ENCODE measurements at regions not wholly inside any gene's neighbourhood (a gene's known extent, or its start where the extent isn't known, plus 50 kb on each side); places are given as distances from the start of the nearest gene placed in this dataset.

- TF ChIP-seq, protein P1, sequence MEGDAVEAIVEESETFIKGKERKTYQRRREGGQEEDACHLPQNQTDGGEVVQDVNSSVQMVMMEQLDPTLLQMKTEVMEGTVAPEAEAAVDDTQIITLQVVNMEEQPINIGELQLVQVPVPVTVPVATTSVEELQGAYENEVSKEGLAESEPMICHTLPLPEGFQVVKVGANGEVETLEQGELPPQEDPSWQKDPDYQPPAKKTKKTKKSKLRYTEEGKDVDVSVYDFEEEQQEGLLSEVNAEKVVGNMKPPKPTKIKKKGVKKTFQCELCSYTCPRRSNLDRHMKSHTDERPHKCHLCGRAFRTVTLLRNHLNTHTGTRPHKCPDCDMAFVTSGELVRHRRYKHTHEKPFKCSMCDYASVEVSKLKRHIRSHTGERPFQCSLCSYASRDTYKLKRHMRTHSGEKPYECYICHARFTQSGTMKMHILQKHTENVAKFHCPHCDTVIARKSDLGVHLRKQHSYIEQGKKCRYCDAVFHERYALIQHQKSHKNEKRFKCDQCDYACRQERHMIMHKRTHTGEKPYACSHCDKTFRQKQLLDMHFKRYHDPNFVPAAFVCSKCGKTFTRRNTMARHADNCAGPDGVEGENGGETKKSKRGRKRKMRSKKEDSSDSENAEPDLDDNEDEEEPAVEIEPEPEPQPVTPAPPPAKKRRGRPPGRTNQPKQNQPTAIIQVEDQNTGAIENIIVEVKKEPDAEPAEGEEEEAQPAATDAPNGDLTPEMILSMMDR (IDR thresholded peaks at IDR 0.05; ENCODE audit: low read depth, low read length, missing input control): no peak
- no peak for TF ChIP-seq SP1 (IDR thresholded peaks at IDR 0.05)
- no peak for TF ChIP-seq FOXA1 (IDR thresholded peaks at IDR 0.05)
- TF ChIP-seq YY1 (IDR thresholded peaks at IDR 0.05): no peak
- no peak for TF ChIP-seq RAD21 (IDR thresholded peaks at IDR 0.05)
- TF ChIP-seq, protein P2, sequence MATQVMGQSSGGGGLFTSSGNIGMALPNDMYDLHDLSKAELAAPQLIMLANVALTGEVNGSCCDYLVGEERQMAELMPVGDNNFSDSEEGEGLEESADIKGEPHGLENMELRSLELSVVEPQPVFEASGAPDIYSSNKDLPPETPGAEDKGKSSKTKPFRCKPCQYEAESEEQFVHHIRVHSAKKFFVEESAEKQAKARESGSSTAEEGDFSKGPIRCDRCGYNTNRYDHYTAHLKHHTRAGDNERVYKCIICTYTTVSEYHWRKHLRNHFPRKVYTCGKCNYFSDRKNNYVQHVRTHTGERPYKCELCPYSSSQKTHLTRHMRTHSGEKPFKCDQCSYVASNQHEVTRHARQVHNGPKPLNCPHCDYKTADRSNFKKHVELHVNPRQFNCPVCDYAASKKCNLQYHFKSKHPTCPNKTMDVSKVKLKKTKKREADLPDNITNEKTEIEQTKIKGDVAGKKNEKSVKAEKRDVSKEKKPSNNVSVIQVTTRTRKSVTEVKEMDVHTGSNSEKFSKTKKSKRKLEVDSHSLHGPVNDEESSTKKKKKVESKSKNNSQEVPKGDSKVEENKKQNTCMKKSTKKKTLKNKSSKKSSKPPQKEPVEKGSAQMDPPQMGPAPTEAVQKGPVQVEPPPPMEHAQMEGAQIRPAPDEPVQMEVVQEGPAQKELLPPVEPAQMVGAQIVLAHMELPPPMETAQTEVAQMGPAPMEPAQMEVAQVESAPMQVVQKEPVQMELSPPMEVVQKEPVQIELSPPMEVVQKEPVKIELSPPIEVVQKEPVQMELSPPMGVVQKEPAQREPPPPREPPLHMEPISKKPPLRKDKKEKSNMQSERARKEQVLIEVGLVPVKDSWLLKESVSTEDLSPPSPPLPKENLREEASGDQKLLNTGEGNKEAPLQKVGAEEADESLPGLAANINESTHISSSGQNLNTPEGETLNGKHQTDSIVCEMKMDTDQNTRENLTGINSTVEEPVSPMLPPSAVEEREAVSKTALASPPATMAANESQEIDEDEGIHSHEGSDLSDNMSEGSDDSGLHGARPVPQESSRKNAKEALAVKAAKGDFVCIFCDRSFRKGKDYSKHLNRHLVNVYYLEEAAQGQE (IDR thresholded peaks at IDR 0.05): no peak
Observed at GRCh38 chr12:90621927-90622326, 333.0 kb downstream of the CCER1 start.
